Chondrocyte (in vitro differentiated cells): ENCODE measurements at regions not wholly inside any gene's neighbourhood (a gene's known extent, or its start where the extent isn't known, plus 50 kb on each side); places are given as distances from the start of the nearest gene placed in this dataset.

Experiments used
- DNase-seq: peaks from one replicate; pipeline ENCODE4 v3.0.0; 2021; ENCODE audit warnings: mixed read lengths, low spot score
- H3K27ac Mint-ChIP-seq: one replicate; pipeline ENCODE4 v1.8.0; 2021; ENCODE audit warnings: mild to moderate bottlenecking, moderate library complexity, mixed read lengths; ENCODE audit not compliant: unreplicated experiment
- H3K27me3 Mint-ChIP-seq: 2 replicates; pipeline ENCODE4 v1.8.0; 2021; ENCODE audit warnings: low read depth, mixed read lengths
- H3K36me3 Mint-ChIP-seq: 2 replicates; pipeline ENCODE4 v1.8.0; 2021; ENCODE audit warnings: low read depth, mixed read lengths
- H3K4me1 Mint-ChIP-seq: 2 replicates; pipeline ENCODE4 v1.8.0; 2021; ENCODE audit warnings: low read depth, mild to moderate bottlenecking, mixed read lengths
- H3K4me3 Mint-ChIP-seq: one replicate; pipeline ENCODE4 v1.8.0; 2021; ENCODE audit warnings: mild to moderate bottlenecking, moderate library complexity, mixed read lengths; ENCODE audit not compliant: unreplicated experiment
- H3K9me3 Mint-ChIP-seq: 2 replicates; pipeline ENCODE4 v1.8.0; 2021; ENCODE audit warnings: low read depth, mixed read lengths
- CTCF ChIP-seq: fragments of 200-600 bp; sonication (generic); IDR thresholded peaks from 2 replicates; pipeline ENCODE4 v1.5.0; 2021; ENCODE audit warnings: antibody characterized with exemption, mild to moderate bottlenecking, moderate library complexity

GRCh38 chr3:176075046-176075445 is 1122.2 kb downstream of the TBL1XR1 start:
- Mint-ChIP-seq H3K27me3 (no peaks in the 10 kb centered on the region), H3K36me3 (peaks cover 3% of the 10 kb centered on the region), H3K9me3 (peaks cover 8% of the 10 kb centered on the region), H3K4me3 (no peak overlapping the region), H3K27ac (no peak overlapping the region), H3K4me1 (peaks cover 38% of the 10 kb centered on the region)
- DNase-seq = no peak
- TF ChIP-seq CTCF = no peak

- Mint-ChIP-seq H3K4me1 (peaks cover 32% of the 10 kb centered on the region), H3K4me3 (no peak overlapping the region), H3K27ac (no peak overlapping the region), H3K27me3 (no peaks in the 10 kb centered on the region), H3K9me3 (peaks cover 8% of the 10 kb centered on the region), H3K36me3 (peaks cover 3% of the 10 kb centered on the region)
- no peak for TF ChIP-seq CTCF
- no peak for DNase-seq
Observed at GRCh38 chr3:176074096-176074495, 1123.2 kb downstream of the TBL1XR1 start.

GRCh38 chr3:176071943-176072342 is 1125.3 kb downstream of the TBL1XR1 start:
- H3K4me1 Mint-ChIP-seq = peaks cover 23% of the 10 kb centered on the region
- H3K9me3 Mint-ChIP-seq = peaks cover 8% of the 10 kb centered on the region
- TF ChIP-seq CTCF = no peak
- no peak for DNase-seq
- no peaks in the 10 kb centered on the region for H3K27me3 Mint-ChIP-seq
- no peak overlapping the region for H3K27ac Mint-ChIP-seq
- no peak overlapping the region for H3K4me3 Mint-ChIP-seq
- H3K36me3 Mint-ChIP-seq = peaks cover 3% of the 10 kb centered on the region

- Mint-ChIP-seq H3K27me3 (no peaks in the 10 kb centered on the region), H3K27ac (no peak overlapping the region), H3K9me3 (peaks cover 5% of the 10 kb centered on the region), H3K36me3 (peaks cover 1% of the 10 kb centered on the region), H3K4me1 (no peaks in the 10 kb centered on the region), H3K4me3 (no peak overlapping the region)
- no peak for DNase-seq
- TF ChIP-seq CTCF = no peak
Observed at GRCh38 chr3:176068750-176069149, 1128.5 kb downstream of the TBL1XR1 start.

GRCh38 chr3:176058856-176059255 is 1138.4 kb downstream of the TBL1XR1 start:
- no peak for DNase-seq
- Mint-ChIP-seq H3K9me3 (no peaks in the 10 kb centered on the region), H3K36me3 (no peaks in the 10 kb centered on the region), H3K27me3 (no peaks in the 10 kb centered on the region), H3K4me3 (no peak overlapping the region), H3K4me1 (no peaks in the 10 kb centered on the region), H3K27ac (no peak overlapping the region)
- TF ChIP-seq CTCF = no peak
